OCI-LY1 (cell line): ENCODE measurements at regions not wholly inside any gene's neighbourhood (a gene's known extent, or its start where the extent isn't known, plus 50 kb on each side); places are given as distances from the start of the nearest gene placed in this dataset.

ENCODE experiments used
- H2AFZ ChIP-seq: fragments of 200-600 bp; sonication (generic), shearing (Covaris generic); 2 replicates; pipeline ENCODE4 v1.6.0; 2014; ENCODE audit warnings: antibody characterized with exemption, mild to moderate bottlenecking, low read length
- H3F3A ChIP-seq: fragments of 200-600 bp; sonication (generic), shearing (Covaris generic); 2 replicates; pipeline ENCODE4 v1.6.0; 2014; ENCODE audit warnings: mild to moderate bottlenecking, antibody characterized with exemption, low read length, moderate library complexity; ENCODE audit not compliant: insufficient read depth
- H3K27ac ChIP-seq: fragments of 200-600 bp; sonication (generic); 2 replicates; pipeline ENCODE4 v1.5.1; 2014; ENCODE audit warnings: low read length, mixed run types, mild to moderate bottlenecking, low read depth; ENCODE audit not compliant: poor library complexity, severe bottlenecking
- H3K27me3 ChIP-seq: fragments of 200-600 bp; sonication (generic); 2 replicates; pipeline ENCODE4 v1.6.0; 2014; ENCODE audit warnings: antibody characterized with exemption, mild to moderate bottlenecking, low read length, moderate library complexity; ENCODE audit not compliant: insufficient read depth
- H3K36me3 ChIP-seq: fragments of 200-600 bp; sonication (generic); 2 replicates; pipeline ENCODE4 v1.6.1; 2014; ENCODE audit warnings: mild to moderate bottlenecking, antibody characterized with exemption, low read length, moderate library complexity, mixed read lengths; ENCODE audit not compliant: insufficient read depth
- H3K4me1 ChIP-seq: fragments of 200-600 bp; sonication (generic); 2 replicates; pipeline ENCODE4 v1.5.1; 2014; ENCODE audit warnings: mild to moderate bottlenecking, low read length, moderate library complexity; ENCODE audit not compliant: insufficient read depth, severe bottlenecking
- H3K4me2 ChIP-seq: fragments of 200-600 bp; sonication (generic), shearing (Covaris generic); 2 replicates; pipeline ENCODE4 v1.6.1; 2014; ENCODE audit warnings: low read length
- H3K4me3 ChIP-seq: fragments of 200-600 bp; sonication (generic); 2 replicates; pipeline ENCODE4 v1.5.1; 2014; ENCODE audit warnings: low read length, low read depth, mild to moderate bottlenecking, mixed read lengths; ENCODE audit not compliant: poor library complexity, severe bottlenecking
- H3K79me2 ChIP-seq: fragments of 200-600 bp; shearing (Covaris generic); 2 replicates; pipeline ENCODE4 v1.6.1; 2016; ENCODE audit warnings: mixed run types, low read length, mixed read lengths; ENCODE audit not compliant: insufficient read depth
- H3K9ac ChIP-seq: fragments of 200-600 bp; sonication (generic), shearing (Covaris generic); 2 replicates; pipeline ENCODE4 v1.6.1; 2014; ENCODE audit warnings: mild to moderate bottlenecking, low read length, mixed read lengths
- H3K9me2 ChIP-seq: fragments of 200-600 bp; sonication (generic), shearing (Covaris generic); 2 replicates; pipeline ENCODE4 v1.6.1; 2014; ENCODE audit warnings: low read depth, mild to moderate bottlenecking, low read length, mixed read lengths
- H3K9me3 ChIP-seq: fragments of 200-600 bp; shearing (Covaris generic); 2 replicates; pipeline ENCODE4 v1.6.1; 2014; ENCODE audit warnings: low read length, mixed read lengths
- H4K20me1 ChIP-seq: fragments of 200-600 bp; sonication (generic), shearing (Covaris generic); 2 replicates; pipeline ENCODE4 v1.6.0; 2016; ENCODE audit warnings: mild to moderate bottlenecking, low read length; ENCODE audit not compliant: insufficient read depth
- CTCF ChIP-seq: fragments of 200-600 bp; sonication (generic), shearing (Covaris generic); IDR thresholded peaks from 2 replicates; pipeline ENCODE4 v1.5.1; 2017; ENCODE audit warnings: mild to moderate bottlenecking, antibody characterized with exemption, low read length, moderate library complexity, mixed read lengths
- EZH2 ChIP-seq: fragments of 200-600 bp; sonication (generic), shearing (Covaris generic); IDR thresholded peaks from 2 replicates; pipeline ENCODE4 v1.8.0; 2017; ENCODE audit warnings: borderline replicate concordance, mixed run types, mild to moderate bottlenecking, antibody characterized with exemption, low read length, moderate library complexity, mixed read lengths

- Histone ChIP-seq H3K4me3 (no peak overlapping the region), H3F3A (no peaks in the 10 kb centered on the region), H3K9me3 (no peaks in the 10 kb centered on the region), H3K4me2 (no peak overlapping the region), H3K79me2 (no peaks in the 10 kb centered on the region), H3K4me1 (peaks cover 11% of the 10 kb centered on the region), H3K9ac (no peak overlapping the region), H4K20me1 (no peaks in the 10 kb centered on the region), H3K27me3 (no peaks in the 10 kb centered on the region), H3K36me3 (no peaks in the 10 kb centered on the region), H3K9me2 (no peaks in the 10 kb centered on the region), H3K27ac (no peak overlapping the region), H2AFZ (no peak overlapping the region)
- TF ChIP-seq CTCF (no peak), EZH2 (no peak)
These were observed 238.6 kb upstream of the ANKRD55 start for GRCh38 chr5:56471707-56472106.

GRCh38 chr5:56470007-56470406 lies 236.9 kb upstream of the ANKRD55 start:
- Histone ChIP-seq H3K27me3 (no peaks in the 10 kb centered on the region), H3K9me3 (no peaks in the 10 kb centered on the region), H3F3A (no peaks in the 10 kb centered on the region), H3K9ac (no peak overlapping the region), H4K20me1 (no peaks in the 10 kb centered on the region), H3K79me2 (no peaks in the 10 kb centered on the region), H3K27ac (no peak overlapping the region), H2AFZ (no peak overlapping the region), H3K4me1 (peaks cover 15% of the 10 kb centered on the region), H3K4me2 (no peak overlapping the region), H3K9me2 (no peaks in the 10 kb centered on the region), H3K4me3 (no peak overlapping the region), H3K36me3 (no peaks in the 10 kb centered on the region)
- no peak for TF ChIP-seq EZH2
- no peak for TF ChIP-seq CTCF

- no peaks in the 10 kb centered on the region for H3K79me2 ChIP-seq
- H3K4me2 ChIP-seq: no peak overlapping the region
- H3K9ac ChIP-seq: no peak overlapping the region
- no peak overlapping the region for H3K4me3 ChIP-seq
- H3K9me2 ChIP-seq: no peaks in the 10 kb centered on the region
- TF ChIP-seq EZH2: no peak
- TF ChIP-seq CTCF: no peak
- no peak overlapping the region for H3K27ac ChIP-seq
- H4K20me1 ChIP-seq: no peaks in the 10 kb centered on the region
- no peak overlapping the region for H2AFZ ChIP-seq
- H3K9me3 ChIP-seq: no peaks in the 10 kb centered on the region
- no peaks in the 10 kb centered on the region for H3K27me3 ChIP-seq
- peaks cover 18% of the 10 kb centered on the region for H3K4me1 ChIP-seq
- no peaks in the 10 kb centered on the region for H3K36me3 ChIP-seq
- H3F3A ChIP-seq: no peaks in the 10 kb centered on the region
These were observed 235.1 kb upstream of the ANKRD55 start for GRCh38 chr5:56468277-56468676.
